Stomach (tissue), 4 donors: ENCODE measurements at regions not wholly inside any gene's neighbourhood (a gene's known extent, or its start where the extent isn't known, plus 50 kb on each side); places are given as distances from the start of the nearest gene placed in this dataset.

Experiments used
- EP300 ChIP-seq: sonication (generic); formaldehyde crosslinking; IDR thresholded peaks from one replicate; pipeline ENCODE4 v1.6.1; 2017; ENCODE audit warnings: antibody characterized with exemption
- TF ChIP-seq, protein P1 (sequence below), 7 experiments: fragments of 450-650 bp in 4 of 7; fragments of 200-600 bp in 3 of 7; sonication (generic) in 3 of 7; IDR thresholded peaks; one replicate each; pipeline ENCODE4 v1.5.1; 2016 to 2019; ENCODE audit warnings: antibody characterized with exemption in 7 of 7, control low read depth in 2 of 7, mild to moderate bottlenecking in 1 of 7

- no peak for TF ChIP-seq EP300
- TF ChIP-seq, protein P1, sequence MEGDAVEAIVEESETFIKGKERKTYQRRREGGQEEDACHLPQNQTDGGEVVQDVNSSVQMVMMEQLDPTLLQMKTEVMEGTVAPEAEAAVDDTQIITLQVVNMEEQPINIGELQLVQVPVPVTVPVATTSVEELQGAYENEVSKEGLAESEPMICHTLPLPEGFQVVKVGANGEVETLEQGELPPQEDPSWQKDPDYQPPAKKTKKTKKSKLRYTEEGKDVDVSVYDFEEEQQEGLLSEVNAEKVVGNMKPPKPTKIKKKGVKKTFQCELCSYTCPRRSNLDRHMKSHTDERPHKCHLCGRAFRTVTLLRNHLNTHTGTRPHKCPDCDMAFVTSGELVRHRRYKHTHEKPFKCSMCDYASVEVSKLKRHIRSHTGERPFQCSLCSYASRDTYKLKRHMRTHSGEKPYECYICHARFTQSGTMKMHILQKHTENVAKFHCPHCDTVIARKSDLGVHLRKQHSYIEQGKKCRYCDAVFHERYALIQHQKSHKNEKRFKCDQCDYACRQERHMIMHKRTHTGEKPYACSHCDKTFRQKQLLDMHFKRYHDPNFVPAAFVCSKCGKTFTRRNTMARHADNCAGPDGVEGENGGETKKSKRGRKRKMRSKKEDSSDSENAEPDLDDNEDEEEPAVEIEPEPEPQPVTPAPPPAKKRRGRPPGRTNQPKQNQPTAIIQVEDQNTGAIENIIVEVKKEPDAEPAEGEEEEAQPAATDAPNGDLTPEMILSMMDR (IDR thresholded peaks at IDR 0.05): no peak
These were observed 185.2 kb upstream of the RPS6KA3 start for GRCh38 chrX:20451929-20452328.
